Loucy (cell line): ENCODE measurements at regions not wholly inside any gene's neighbourhood (a gene's known extent, or its start where the extent isn't known, plus 50 kb on each side); places are given as distances from the start of the nearest gene placed in this dataset.

Experiments used
- H2AFZ ChIP-seq: fragments of 200-600 bp; sonication (generic); 2 replicates; pipeline ENCODE4 v1.6.0; 2016; ENCODE audit warnings: antibody characterized with exemption, mild to moderate bottlenecking, low read length, moderate library complexity
- H3F3A ChIP-seq: fragments of 200-600 bp; 2 replicates; pipeline ENCODE4 v1.6.0; 2016; ENCODE audit warnings: antibody characterized with exemption, low read depth, mild to moderate bottlenecking
- H3K27me3 ChIP-seq: fragments of 200-600 bp; sonication (generic); 2 replicates; pipeline ENCODE4 v1.6.1; 2014; ENCODE audit warnings: low read length, mild to moderate bottlenecking; ENCODE audit not compliant: insufficient read depth, poor library complexity, severe bottlenecking
- H3K36me3 ChIP-seq: fragments of 200-600 bp; sonication (generic); 2 replicates; pipeline ENCODE4 v1.6.1; 2016; ENCODE audit warnings: low read length; ENCODE audit not compliant: insufficient read depth
- H3K4me1 ChIP-seq: fragments of 200-600 bp; sonication (generic); 2 replicates; pipeline ENCODE4 v1.5.1; 2014; ENCODE audit warnings: low read length, mild to moderate bottlenecking; ENCODE audit not compliant: insufficient read depth, poor library complexity, severe bottlenecking
- H3K4me2 ChIP-seq: fragments of 200-600 bp; sonication (generic); 2 replicates; pipeline ENCODE4 v1.6.0; 2014; ENCODE audit warnings: antibody characterized with exemption, low read length, low read depth, mild to moderate bottlenecking; ENCODE audit not compliant: poor library complexity, severe bottlenecking
- H3K4me3 ChIP-seq: fragments of 200-600 bp; sonication (generic); 2 replicates; pipeline ENCODE4 v1.5.1; 2014; ENCODE audit warnings: low read length, mild to moderate bottlenecking, mixed read lengths; ENCODE audit not compliant: poor library complexity, severe bottlenecking
- H3K79me2 ChIP-seq: fragments of 200-600 bp; sonication (generic); 2 replicates; pipeline ENCODE4 v1.6.1; 2014; ENCODE audit warnings: low read length; ENCODE audit not compliant: insufficient read depth
- H3K9ac ChIP-seq: fragments of 200-600 bp; sonication (generic); 2 replicates; pipeline ENCODE4 v1.6.0; 2014; ENCODE audit warnings: mild to moderate bottlenecking, low read depth, low read length, moderate library complexity; ENCODE audit not compliant: poor library complexity, severe bottlenecking
- H3K9me2 ChIP-seq: fragments of 200-600 bp; sonication (generic); replicated peaks from 2 replicates; pipeline ENCODE4 v1.6.1; 2016; ENCODE audit warnings: low read depth, low read length, mixed read lengths
- H3K9me3 ChIP-seq: fragments of 200-600 bp; sonication (generic); 2 replicates; pipeline ENCODE4 v1.6.1; 2014; ENCODE audit warnings: mild to moderate bottlenecking, antibody characterized with exemption, low read length, low read depth; ENCODE audit not compliant: insufficient read depth
- H4K20me1 ChIP-seq: fragments of 200-600 bp; sonication (generic); 2 replicates; pipeline ENCODE4 v1.6.0; 2014; ENCODE audit warnings: antibody characterized with exemption, low read length, mild to moderate bottlenecking; ENCODE audit not compliant: insufficient read depth, poor library complexity, severe bottlenecking
- CTCF ChIP-seq: fragments of 200-600 bp; sonication (generic); conservative IDR thresholded peaks from 2 replicates; pipeline ENCODE4 v1.5.1; 2014; ENCODE audit warnings: mild to moderate bottlenecking, antibody characterized with exemption, low read length
- EZH2phosphoT487 ChIP-seq: fragments of 200-600 bp; IDR thresholded peaks from 2 replicates; pipeline ENCODE4 v1.6.1; 2018; ENCODE audit warnings: antibody characterized with exemption, mild to moderate bottlenecking, moderate library complexity, borderline replicate concordance

- no peak overlapping the region for H2AFZ ChIP-seq
- no peaks in the 10 kb centered on the region for H4K20me1 ChIP-seq
- no peaks in the 10 kb centered on the region for H3F3A ChIP-seq
- no peaks in the 10 kb centered on the region for H3K4me1 ChIP-seq
- TF ChIP-seq CTCF (no peak), EZH2phosphoT487 (no peak)
- H3K79me2 ChIP-seq: no peaks in the 10 kb centered on the region
- H3K4me2 ChIP-seq: no peak overlapping the region
- H3K36me3 ChIP-seq: no peaks in the 10 kb centered on the region
- no peaks in the 10 kb centered on the region for H3K9me3 ChIP-seq
- no peak overlapping the region for H3K4me3 ChIP-seq
- H3K27me3 ChIP-seq: no peaks in the 10 kb centered on the region
- no peaks in the 10 kb centered on the region for H3K9me2 ChIP-seq
- no peak overlapping the region for H3K9ac ChIP-seq
These were observed 431.5 kb upstream of the PCDH15 start for GRCh38 chr10:55232553-55232952.

- H3K9me2 ChIP-seq: no peaks in the 10 kb centered on the region
These were observed 426.9 kb upstream of the PCDH15 start for GRCh38 chr10:55227967-55228366.

GRCh38 chr10:55224007-55224781 lies 423.2 kb upstream of the PCDH15 start:
- no peak overlapping the region for H3K9ac ChIP-seq
- H3K4me2 ChIP-seq: no peak overlapping the region
- no peaks in the 10 kb centered on the region for H3K36me3 ChIP-seq
- no peaks in the 10 kb centered on the region for H3K27me3 ChIP-seq
- H3K79me2 ChIP-seq: no peaks in the 10 kb centered on the region
- H3K9me2 ChIP-seq: no peaks in the 10 kb centered on the region
- TF ChIP-seq EZH2phosphoT487 (no peak), CTCF (no peak)
- no peak overlapping the region for H3K4me3 ChIP-seq
- H4K20me1 ChIP-seq: no peaks in the 10 kb centered on the region
- H3F3A ChIP-seq: no peaks in the 10 kb centered on the region
- no peak overlapping the region for H2AFZ ChIP-seq
- H3K4me1 ChIP-seq: no peaks in the 10 kb centered on the region
- no peaks in the 10 kb centered on the region for H3K9me3 ChIP-seq

More at GRCh38 chr10:55227967-55228366, 426.9 kb upstream of the PCDH15 start:
- no peak overlapping the region for H3K9ac ChIP-seq
- H3K4me3 ChIP-seq: no peak overlapping the region
- no peaks in the 10 kb centered on the region for H3K9me3 ChIP-seq
- no peaks in the 10 kb centered on the region for H3K27me3 ChIP-seq
- no peaks in the 10 kb centered on the region for H3K79me2 ChIP-seq
- H4K20me1 ChIP-seq: no peaks in the 10 kb centered on the region
- H3F3A ChIP-seq: no peaks in the 10 kb centered on the region
- no peak overlapping the region for H2AFZ ChIP-seq
- no peaks in the 10 kb centered on the region for H3K36me3 ChIP-seq
- no peaks in the 10 kb centered on the region for H3K4me1 ChIP-seq
- no peak for TF ChIP-seq EZH2phosphoT487
- TF ChIP-seq CTCF: no peak
- no peak overlapping the region for H3K4me2 ChIP-seq
